GM19240 (cell line): ENCODE measurements at regions not wholly inside any gene's neighbourhood (a gene's known extent, or its start where the extent isn't known, plus 50 kb on each side); places are given as distances from the start of the nearest gene placed in this dataset.
"Not testable (repeated sequence)": the region's sequence is repeated elsewhere in the genome, so short reads cannot be mapped to it uniquely, and the experiment has no call there.

Source experiments
- DNase-seq: peaks from one replicate; pipeline ENCODE4 v3.0.0; 2011; ENCODE audit warnings: low spot score; ENCODE audit not compliant: insufficient read length

- no peak for DNase-seq
These were observed 296.7 kb downstream of the ARL4A start for GRCh38 chr7:12984117-12984516.

GRCh38 chr7:12985228-12985627, 297.8 kb downstream of the ARL4A start:
- no peak for DNase-seq

DNA sequence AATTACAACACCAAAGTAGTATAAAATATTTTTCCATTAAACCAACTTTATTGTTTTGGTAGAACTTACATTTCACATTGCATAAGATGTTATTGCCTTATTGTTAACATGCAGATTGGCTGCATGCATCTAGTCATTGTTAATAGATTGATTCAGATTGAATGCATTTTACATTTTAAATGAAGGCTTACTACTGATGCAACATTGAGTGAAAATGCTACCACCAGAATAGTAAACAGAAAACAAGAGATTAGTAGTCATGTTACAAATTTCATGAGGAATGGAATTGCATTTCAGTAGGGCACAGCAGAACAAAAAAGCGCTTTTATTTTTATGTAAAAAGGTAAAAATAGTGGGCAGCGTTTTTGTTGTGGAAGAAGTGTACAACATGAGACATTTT, 298.3 kb downstream of the ARL4A start:
- no peak for DNase-seq

DNA sequence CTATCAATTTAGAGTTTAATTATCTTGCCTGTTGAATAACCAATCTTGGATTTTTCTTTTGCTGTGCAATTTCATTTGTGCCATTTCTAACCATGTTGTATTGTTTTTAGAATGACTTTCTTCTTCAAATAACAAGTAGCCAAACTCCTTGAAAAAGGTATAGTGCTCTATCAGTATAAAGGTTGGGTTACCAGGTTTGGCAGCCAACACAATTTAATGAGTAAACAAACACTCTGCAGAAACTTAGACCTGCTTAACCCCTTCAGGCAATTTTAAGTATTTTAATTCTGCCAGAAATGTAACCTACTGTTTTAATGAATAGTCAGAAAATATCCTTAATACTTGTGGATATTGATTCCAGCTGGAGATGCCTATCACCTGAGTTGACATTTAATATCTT, 299.8 kb downstream of the ARL4A start:
- no peak for DNase-seq

GRCh38 chr7:12990440-12990839, 303.0 kb downstream of the ARL4A start:
- no peak for DNase-seq

DNA sequence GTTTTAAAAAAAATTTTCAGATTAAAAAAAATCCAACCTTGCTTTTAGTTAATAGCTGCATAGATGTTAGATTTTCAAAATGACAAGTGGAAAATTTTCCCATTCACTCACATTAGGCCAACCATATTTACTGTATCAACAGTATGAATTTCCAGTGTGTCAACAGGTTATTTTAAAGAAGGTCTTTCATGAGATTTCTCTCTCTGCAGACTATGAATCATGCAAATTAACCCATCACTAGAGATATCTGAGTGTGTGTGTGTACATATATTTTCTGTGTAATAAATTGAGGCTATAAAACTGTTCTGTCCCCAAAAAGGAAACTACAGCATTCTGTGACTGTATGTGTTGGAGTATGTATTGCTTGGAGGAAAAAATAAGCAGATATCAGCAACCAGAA, 305.6 kb downstream of the ARL4A start:
- DNase-seq, result no peak

DNA sequence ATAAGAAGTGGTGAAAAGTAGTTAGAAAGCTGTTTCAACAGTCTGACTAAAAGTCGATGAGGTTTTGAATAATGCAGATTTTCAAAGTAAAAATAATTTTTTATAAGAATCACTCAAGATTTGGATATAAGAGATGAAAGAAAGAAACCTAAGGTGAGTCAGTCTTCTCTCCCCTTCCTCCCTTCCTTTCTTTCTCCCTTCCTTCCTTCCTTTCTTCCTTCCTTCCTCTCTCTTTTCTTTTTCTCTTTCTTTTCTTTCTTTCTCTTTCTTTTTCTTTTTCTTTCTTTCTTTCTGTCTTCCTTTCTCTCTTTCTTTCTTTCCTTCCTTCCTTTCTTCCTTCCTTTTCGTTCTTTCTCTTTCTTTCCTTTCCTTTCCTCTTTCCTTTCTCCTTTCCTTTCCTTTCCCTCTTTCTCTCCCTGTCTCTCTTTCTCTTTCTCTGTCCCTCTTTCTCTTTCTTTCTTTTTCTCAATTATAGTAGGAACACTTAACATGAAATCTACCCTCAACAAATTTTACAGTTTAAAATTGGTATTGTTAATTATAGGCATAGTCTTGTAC, 308.6 kb downstream of the ARL4A start:
- DNase-seq, result no peak

- DNase-seq, result no peak
These were observed 319.9 kb downstream of the ARL4A start for GRCh38 chr7:13007331-13007730.

DNA sequence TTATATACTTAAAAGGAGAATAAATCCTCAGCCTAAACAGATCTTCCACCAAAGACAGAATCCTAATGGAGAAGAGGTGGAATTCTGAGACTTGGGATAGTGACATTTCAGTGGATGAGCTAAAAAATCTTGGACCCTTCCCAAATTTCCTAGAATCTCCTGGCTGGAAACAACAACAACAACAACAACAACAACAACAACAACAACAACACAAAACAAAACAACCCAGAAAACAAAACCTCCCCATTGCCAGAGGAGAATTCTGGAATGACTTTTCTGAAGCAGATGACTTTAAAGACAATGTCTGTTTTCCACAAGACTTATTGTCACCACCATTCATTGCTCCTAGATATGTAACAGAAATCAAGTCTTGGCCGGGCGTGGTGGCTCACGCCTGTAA, 322.1 kb downstream of the ARL4A start:
- DNase-seq, result no peak

DNA sequence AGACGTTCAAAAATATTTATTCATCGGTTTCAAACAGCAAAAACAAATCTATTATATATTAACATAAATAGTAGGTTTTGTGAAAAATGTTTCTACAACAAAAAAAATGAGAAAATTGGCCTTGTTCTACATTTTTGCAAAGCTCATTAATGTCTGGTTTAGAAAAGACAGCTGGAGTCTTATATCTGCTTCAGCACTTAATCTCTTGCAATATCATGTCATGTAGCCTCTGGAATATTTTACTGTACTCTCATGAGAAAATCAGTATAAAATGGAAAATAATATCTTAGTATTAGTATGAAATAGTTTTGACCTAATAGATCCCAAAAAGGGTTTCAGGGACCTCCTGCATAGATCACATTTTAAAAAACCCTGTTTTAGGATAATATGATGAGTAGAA, 326.6 kb downstream of the ARL4A start:
- DNase-seq, result no peak

DNA sequence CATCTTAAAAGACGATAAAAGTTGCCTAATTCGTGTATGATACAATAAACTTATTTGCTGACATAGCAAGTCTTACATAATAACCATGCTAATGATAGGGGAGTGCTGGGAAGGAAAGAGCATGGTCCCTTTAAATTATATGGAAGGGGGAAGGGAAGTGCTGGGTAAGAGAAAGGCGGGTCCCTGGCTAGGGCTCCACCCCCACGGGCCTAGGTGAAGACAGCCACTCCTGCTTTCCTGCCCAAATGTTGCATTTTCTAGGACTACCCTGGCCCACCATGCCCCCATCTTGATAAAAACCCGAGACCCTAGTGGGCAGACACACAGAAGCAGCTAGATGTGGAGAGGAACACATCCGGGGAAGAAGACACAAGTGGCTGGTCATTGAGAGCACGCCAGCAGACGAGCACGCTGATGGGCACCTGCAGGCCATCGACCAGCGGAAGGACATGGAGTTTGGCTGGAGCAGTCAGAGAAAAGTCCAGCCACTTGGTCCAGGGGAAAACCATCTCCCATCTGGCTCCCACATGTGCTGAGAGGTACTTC, 328.7 kb downstream of the ARL4A start:
- no peak for DNase-seq

GRCh38 chr7:13016592-13017332, 329.3 kb downstream of the ARL4A start:
- DNase-seq, result no peak

DNA sequence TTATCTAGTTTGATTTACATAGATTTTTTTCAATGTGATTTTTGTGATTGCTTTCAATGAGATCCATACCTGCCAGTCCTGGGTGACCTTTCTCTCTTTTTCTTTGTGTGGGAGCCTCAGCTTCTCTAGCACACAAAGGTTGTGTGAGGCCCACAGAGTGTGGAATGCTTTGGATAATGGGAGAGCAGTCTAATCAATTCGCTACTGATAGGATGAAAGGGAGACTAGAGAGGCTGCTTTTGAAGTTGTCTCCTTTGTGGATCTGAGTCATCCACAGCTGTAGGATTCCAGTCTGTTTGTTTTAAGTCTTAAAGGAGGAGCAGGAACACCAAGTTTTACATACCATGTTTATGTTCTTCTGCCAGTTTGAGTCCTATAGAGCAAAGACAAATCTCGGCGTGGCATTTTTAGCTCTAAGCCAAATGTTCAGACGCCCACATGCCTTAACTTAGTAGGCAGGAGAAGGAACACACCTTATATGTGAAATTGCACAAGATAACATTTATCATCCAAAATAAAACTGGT, 330.0 kb downstream of the ARL4A start:
- no peak for DNase-seq

GRCh38 chr7:13017881-13018280, 330.4 kb downstream of the ARL4A start:
- DNase-seq, result no peak

DNA sequence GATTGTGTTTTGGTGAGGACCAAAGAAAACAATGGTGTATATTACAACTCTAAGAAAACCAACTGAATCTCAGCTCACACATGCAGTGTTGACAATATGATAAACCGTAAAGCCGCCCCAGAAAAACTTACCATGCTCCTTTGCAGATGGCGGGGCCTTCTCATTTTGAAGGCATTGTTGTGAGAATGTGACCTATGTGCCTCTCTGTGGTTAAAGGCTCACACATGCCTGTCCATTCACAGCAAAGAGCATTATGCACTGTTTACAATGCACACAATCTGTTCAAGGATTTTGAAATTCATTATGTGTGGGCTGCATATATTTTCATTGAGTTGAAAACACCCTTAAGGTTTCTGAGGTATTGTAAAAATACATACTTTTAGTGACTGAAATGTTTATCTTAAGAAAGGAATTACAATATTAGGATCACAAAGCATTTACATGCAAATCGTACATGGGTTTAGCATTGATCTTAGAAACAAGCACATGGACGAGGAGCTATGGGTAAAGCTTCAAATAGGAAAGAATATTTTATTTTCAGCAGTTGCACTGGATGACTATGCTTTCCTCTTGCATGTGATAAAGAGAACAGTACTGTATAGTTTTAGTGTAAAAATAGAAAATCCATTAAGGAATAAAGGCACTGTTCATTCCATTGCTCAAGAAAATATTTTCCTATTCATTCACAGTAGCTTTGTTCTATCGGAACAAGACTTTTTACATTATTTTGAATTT, 334.3 kb downstream of the ARL4A start:
- no peak for DNase-seq

DNA sequence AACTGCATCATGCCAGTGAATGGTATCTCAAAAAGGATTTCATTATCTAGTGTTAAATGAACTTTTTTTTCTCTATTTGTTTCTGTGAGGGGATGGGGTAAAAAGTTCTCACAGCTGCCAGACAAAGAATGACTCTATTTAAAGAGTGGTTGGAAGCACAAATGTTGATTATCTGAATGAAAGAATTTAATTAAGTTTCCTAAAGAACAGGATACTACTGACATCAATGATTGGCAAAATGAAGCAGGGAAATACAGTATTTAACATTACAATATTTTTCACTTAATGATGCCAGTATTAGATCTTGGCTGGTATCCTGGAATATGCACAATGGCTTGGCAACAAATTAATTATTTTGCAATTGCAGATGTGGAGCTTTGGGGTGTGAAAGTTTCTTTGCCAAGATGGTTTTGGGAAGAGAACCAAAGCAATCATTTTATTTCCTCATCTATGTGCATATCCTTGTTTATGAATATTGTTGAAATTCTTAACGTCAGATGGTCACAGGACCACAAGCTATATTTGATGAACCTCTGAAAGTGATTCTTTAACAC, 336.8 kb downstream of the ARL4A start:
- DNase-seq, result no peak

DNA sequence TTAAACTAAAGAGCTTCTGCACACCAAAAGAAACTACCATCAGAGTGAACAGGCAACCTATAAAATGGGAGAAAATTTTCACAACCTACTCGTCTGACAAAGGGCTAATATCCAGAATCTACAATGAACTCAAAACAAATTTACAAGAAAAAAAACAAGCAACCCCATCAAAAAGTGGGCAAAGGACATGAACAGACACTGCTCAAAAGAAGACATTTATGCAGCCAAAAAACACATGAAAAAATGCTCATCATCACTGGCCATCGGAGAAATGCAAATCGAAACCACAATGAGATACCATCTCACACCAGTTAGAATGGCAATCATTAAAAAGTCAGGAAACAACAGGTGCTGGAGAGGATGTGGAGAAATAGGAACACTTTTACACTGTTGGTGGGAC, 337.6 kb downstream of the ARL4A start:
- not testable (repeated sequence) for DNase-seq

DNA sequence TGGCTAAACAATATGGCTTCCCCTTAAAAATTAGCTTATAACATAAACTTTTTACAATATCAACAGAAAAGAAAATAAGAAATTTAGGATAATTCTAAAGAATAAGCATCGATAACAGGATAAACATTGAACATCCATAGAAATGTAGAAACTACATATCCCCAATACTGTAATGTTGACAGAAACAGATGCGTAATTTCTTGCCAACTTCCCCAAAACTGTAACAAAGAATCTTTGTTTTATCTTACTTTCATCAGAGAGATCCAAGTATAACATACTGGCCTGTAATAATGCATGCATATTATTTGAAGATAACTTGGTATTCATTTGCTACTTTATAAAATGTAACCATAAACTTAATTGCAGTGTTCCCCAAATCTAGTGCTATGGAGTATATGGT, 339.9 kb downstream of the ARL4A start:
- no peak for DNase-seq

GRCh38 chr7:13028036-13028824, 340.8 kb downstream of the ARL4A start:
- DNase-seq, result no peak

DNA sequence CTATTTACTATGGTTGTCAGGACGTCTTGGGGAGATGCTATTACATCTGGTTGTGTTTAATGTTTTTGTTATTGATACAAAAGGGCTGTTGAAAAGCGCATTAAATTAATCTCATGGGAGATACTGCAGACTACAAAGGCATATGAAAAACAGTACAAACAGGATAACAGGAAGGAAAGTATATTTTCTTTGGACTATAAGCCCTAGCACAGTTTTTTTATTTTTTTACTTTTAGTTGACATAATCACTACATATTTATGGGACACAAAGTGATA, 341.3 kb downstream of the ARL4A start:
- no peak for DNase-seq

- DNase-seq, result no peak
These were observed 344.0 kb downstream of the ARL4A start for GRCh38 chr7:13031468-13031867.
